ENCODE measurements at regions not wholly inside any gene's neighbourhood (a gene's known extent, or its start where the extent isn't known, plus 50 kb on each side); places are given as distances from the start of the nearest gene placed in this dataset.

DNA sequence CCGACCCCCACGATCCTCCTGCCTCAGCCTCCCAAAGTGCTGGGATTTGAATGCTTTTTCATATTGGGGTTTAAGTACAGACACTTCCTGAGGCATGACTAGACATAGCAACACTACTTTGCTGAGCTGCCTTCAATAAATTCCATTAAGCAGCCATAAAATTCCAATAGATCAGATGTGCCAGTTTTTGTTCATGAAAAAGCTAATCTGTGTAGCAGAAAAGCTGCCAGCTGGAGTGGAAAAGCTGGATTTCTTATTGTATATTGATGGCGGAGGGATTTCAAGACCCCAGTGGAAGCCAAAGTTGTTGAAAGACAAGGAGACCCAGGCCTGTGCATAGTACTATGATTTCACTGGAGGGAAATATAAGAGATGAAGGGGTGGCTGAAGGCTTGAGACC, 209.0 kb upstream of the NUDT4 start:
- H3K4me2 ChIP-seq (ENCODE audit: low read depth, low read length): no peak overlapping the region

More for the DNA sequence above, 209.0 kb upstream of the NUDT4 start:
- H3K9ac ChIP-seq (ENCODE audit: low read depth, low read length): no peak overlapping the region
- H4K5ac ChIP-seq (ENCODE audit: low read depth, low read length): no peak overlapping the region
- H4K8ac ChIP-seq (ENCODE audit: low read depth in 2 of 2, low read length in 2 of 2): no peak overlapping the region
- H2BK15ac ChIP-seq (ENCODE audit: low read depth, low read length): no peak overlapping the region
- WGBS, 2 experiments (ENCODE audit: extremely low coverage in 2 of 2, insufficient read length in 1 of 2): 100% methylated on average over 1 of the region's 3 CpGs; no CpG with 5 or more reads in 1 of the 2 experiments
- H3K18ac ChIP-seq (ENCODE audit: low read depth, low read length): no peak overlapping the region
- in situ Hi-C loops (cut with MboI; ENCODE audit: low sequenced_read_pairs): no loop called here
- no peak overlapping the region for H3K23ac ChIP-seq (ENCODE audit: low read depth, low read length)
- TF ChIP-seq MAFK (IDR thresholded peaks at IDR 0.05; ENCODE audit: low read depth, low read length) (no peak), POLR2A (IDR thresholded peaks at IDR 0.05; ENCODE audit: low read depth, low read length) (no peak), RFX5 (IDR thresholded peaks at IDR 0.05; ENCODE audit: low read depth, low read length) (no peak), SMC3 (IDR thresholded peaks at IDR 0.05; ENCODE audit: low read depth, low read length) (no peak), MAZ (IDR thresholded peaks at IDR 0.05; ENCODE audit: borderline replicate concordance, low read depth, low read length) (no peak), RCOR1 (IDR thresholded peaks at IDR 0.05; ENCODE audit: insufficient replicate concordance, low read length) (no peak), NFE2L2 (IDR thresholded peaks at IDR 0.05; ENCODE audit: low read depth, low read length) (no peak), BHLHE40 (IDR thresholded peaks at IDR 0.05; ENCODE audit: low read depth, low read length) (no peak), RAD21 (IDR thresholded peaks at IDR 0.05; ENCODE audit: low read length) (no peak), CHD1 (IDR thresholded peaks at IDR 0.05; ENCODE audit: low read depth, low read length) (no peak), FOS (IDR thresholded peaks at IDR 0.05; ENCODE audit: low read depth, low read length) (no peak), CEBPB (IDR thresholded peaks at IDR 0.05; ENCODE audit: low read depth, low read length) (no peak), MXI1 (IDR thresholded peaks at IDR 0.05; ENCODE audit: borderline replicate concordance, low read depth, low read length) (no peak)
- TF ChIP-seq, protein P1, sequence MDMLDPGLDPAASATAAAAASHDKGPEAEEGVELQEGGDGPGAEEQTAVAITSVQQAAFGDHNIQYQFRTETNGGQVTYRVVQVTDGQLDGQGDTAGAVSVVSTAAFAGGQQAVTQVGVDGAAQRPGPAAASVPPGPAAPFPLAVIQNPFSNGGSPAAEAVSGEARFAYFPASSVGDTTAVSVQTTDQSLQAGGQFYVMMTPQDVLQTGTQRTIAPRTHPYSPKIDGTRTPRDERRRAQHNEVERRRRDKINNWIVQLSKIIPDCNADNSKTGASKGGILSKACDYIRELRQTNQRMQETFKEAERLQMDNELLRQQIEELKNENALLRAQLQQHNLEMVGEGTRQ (IDR thresholded peaks at IDR 0.05; ENCODE audit: low read depth, low read length): no peak
- TF ChIP-seq, protein P2, sequence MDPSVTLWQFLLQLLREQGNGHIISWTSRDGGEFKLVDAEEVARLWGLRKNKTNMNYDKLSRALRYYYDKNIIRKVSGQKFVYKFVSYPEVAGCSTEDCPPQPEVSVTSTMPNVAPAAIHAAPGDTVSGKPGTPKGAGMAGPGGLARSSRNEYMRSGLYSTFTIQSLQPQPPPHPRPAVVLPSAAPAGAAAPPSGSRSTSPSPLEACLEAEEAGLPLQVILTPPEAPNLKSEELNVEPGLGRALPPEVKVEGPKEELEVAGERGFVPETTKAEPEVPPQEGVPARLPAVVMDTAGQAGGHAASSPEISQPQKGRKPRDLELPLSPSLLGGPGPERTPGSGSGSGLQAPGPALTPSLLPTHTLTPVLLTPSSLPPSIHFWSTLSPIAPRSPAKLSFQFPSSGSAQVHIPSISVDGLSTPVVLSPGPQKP (IDR thresholded peaks at IDR 0.05; ENCODE audit: borderline replicate concordance, low read depth, low read length): no peak
- TF ChIP-seq, protein P3, sequence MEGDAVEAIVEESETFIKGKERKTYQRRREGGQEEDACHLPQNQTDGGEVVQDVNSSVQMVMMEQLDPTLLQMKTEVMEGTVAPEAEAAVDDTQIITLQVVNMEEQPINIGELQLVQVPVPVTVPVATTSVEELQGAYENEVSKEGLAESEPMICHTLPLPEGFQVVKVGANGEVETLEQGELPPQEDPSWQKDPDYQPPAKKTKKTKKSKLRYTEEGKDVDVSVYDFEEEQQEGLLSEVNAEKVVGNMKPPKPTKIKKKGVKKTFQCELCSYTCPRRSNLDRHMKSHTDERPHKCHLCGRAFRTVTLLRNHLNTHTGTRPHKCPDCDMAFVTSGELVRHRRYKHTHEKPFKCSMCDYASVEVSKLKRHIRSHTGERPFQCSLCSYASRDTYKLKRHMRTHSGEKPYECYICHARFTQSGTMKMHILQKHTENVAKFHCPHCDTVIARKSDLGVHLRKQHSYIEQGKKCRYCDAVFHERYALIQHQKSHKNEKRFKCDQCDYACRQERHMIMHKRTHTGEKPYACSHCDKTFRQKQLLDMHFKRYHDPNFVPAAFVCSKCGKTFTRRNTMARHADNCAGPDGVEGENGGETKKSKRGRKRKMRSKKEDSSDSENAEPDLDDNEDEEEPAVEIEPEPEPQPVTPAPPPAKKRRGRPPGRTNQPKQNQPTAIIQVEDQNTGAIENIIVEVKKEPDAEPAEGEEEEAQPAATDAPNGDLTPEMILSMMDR (conservative IDR thresholded peaks at IDR 0.05; ENCODE audit: low read depth, low read length): no peak
- ChIA-PET POLR2A (ENCODE audit: unreplicated experiment) (no interaction called here), CTCF (no interaction called here)
- H3K36me3 ChIP-seq (ENCODE audit: control insufficient read depth, insufficient read depth, low read length): no peaks in the 10 kb centered on the region
- no peak overlapping the region for H3K14ac ChIP-seq (replicated peaks; ENCODE audit: low read depth, low read length)
- intact Hi-C loops (cut with micrococcal nuclease): no loop called here
- no peaks in the 10 kb centered on the region for H3K9me3 ChIP-seq (ENCODE audit: control insufficient read depth, insufficient read depth, low read length)
- no peak overlapping the region for H2BK20ac ChIP-seq (ENCODE audit: low read depth, low read length)
- dilution Hi-C loops (cut with HindIII; ENCODE audit: low sequenced_read_pairs, unreplicated experiment): no loop called here
- no peak for ATAC-seq (ENCODE audit: low read depth)
- no peak overlapping the region for H3K27ac ChIP-seq (ENCODE audit: insufficient read depth, low read length)
- H3K56ac ChIP-seq (ENCODE audit: extremely low read depth, insufficient read depth, low read length): no peak overlapping the region
- H3K9me1 ChIP-seq (ENCODE audit: insufficient read depth, low read length): peaks cover 6% of the 10 kb centered on the region; the same call in 1 of the 2 replicates
- H4K91ac ChIP-seq (ENCODE audit: insufficient read depth, low read depth, low read length): no peak overlapping the region
- H3K4me3 ChIP-seq (ENCODE audit: insufficient read depth, low read depth, low read length): no peak overlapping the region
- H2AK9ac ChIP-seq (replicated peaks; ENCODE audit: low read depth, low read length, poor library complexity): no peak overlapping the region
- H2AFZ ChIP-seq (replicated peaks; ENCODE audit: low read length, poor library complexity): no peak overlapping the region
- H3K27me3 ChIP-seq (ENCODE audit: control insufficient read depth, insufficient read depth, low read length): no peaks in the 10 kb centered on the region
- BruUV-seq (replicated peaks): no TSS peak
- H2BK120ac ChIP-seq (ENCODE audit: low read depth, low read length): no peak overlapping the region
- no peak overlapping the region for H3K4ac ChIP-seq (ENCODE audit: low read depth, low read length)
- no peaks in the 10 kb centered on the region for H4K20me1 ChIP-seq (ENCODE audit: insufficient read depth, low read length)
- no peaks in the 10 kb centered on the region for H3K79me1 ChIP-seq (ENCODE audit: low read depth in 1 of 2, low read length in 2 of 2)
- H3K4me1 ChIP-seq (ENCODE audit: control insufficient read depth, insufficient read depth, low read length): peaks cover 13% of the 10 kb centered on the region
- DNase-seq: no peak
- H2AK5ac ChIP-seq (ENCODE audit: low read depth, low read length): no peak overlapping the region
- H2BK5ac ChIP-seq (ENCODE audit: low read depth, low read length, poor library complexity, severe bottlenecking): no peak overlapping the region

All from IMR-90 (cell line).